Loucy (cell line): ENCODE measurements at regions not wholly inside any gene's neighbourhood (a gene's known extent, or its start where the extent isn't known, plus 50 kb on each side); places are given as distances from the start of the nearest gene placed in this dataset.

Source experiments
- H2AFZ ChIP-seq: fragments of 200-600 bp; sonication (generic); 2 replicates; pipeline ENCODE4 v1.6.0; 2016; ENCODE audit warnings: antibody characterized with exemption, mild to moderate bottlenecking, low read length, moderate library complexity
- H3F3A ChIP-seq: fragments of 200-600 bp; 2 replicates; pipeline ENCODE4 v1.6.0; 2016; ENCODE audit warnings: antibody characterized with exemption, low read depth, mild to moderate bottlenecking
- H3K27me3 ChIP-seq: fragments of 200-600 bp; sonication (generic); 2 replicates; pipeline ENCODE4 v1.6.1; 2014; ENCODE audit warnings: low read length, mild to moderate bottlenecking; ENCODE audit not compliant: insufficient read depth, poor library complexity, severe bottlenecking
- H3K36me3 ChIP-seq: fragments of 200-600 bp; sonication (generic); 2 replicates; pipeline ENCODE4 v1.6.1; 2016; ENCODE audit warnings: low read length; ENCODE audit not compliant: insufficient read depth
- H3K4me1 ChIP-seq: fragments of 200-600 bp; sonication (generic); 2 replicates; pipeline ENCODE4 v1.5.1; 2014; ENCODE audit warnings: low read length, mild to moderate bottlenecking; ENCODE audit not compliant: insufficient read depth, poor library complexity, severe bottlenecking
- H3K4me2 ChIP-seq: fragments of 200-600 bp; sonication (generic); 2 replicates; pipeline ENCODE4 v1.6.0; 2014; ENCODE audit warnings: antibody characterized with exemption, low read length, low read depth, mild to moderate bottlenecking; ENCODE audit not compliant: poor library complexity, severe bottlenecking
- H3K4me3 ChIP-seq: fragments of 200-600 bp; sonication (generic); 2 replicates; pipeline ENCODE4 v1.5.1; 2014; ENCODE audit warnings: low read length, mild to moderate bottlenecking, mixed read lengths; ENCODE audit not compliant: poor library complexity, severe bottlenecking
- H3K79me2 ChIP-seq: fragments of 200-600 bp; sonication (generic); 2 replicates; pipeline ENCODE4 v1.6.1; 2014; ENCODE audit warnings: low read length; ENCODE audit not compliant: insufficient read depth
- H3K9ac ChIP-seq: fragments of 200-600 bp; sonication (generic); 2 replicates; pipeline ENCODE4 v1.6.0; 2014; ENCODE audit warnings: mild to moderate bottlenecking, low read depth, low read length, moderate library complexity; ENCODE audit not compliant: poor library complexity, severe bottlenecking
- H3K9me2 ChIP-seq: fragments of 200-600 bp; sonication (generic); replicated peaks from 2 replicates; pipeline ENCODE4 v1.6.1; 2016; ENCODE audit warnings: low read depth, low read length, mixed read lengths
- H3K9me3 ChIP-seq: fragments of 200-600 bp; sonication (generic); 2 replicates; pipeline ENCODE4 v1.6.1; 2014; ENCODE audit warnings: mild to moderate bottlenecking, antibody characterized with exemption, low read length, low read depth; ENCODE audit not compliant: insufficient read depth
- H4K20me1 ChIP-seq: fragments of 200-600 bp; sonication (generic); 2 replicates; pipeline ENCODE4 v1.6.0; 2014; ENCODE audit warnings: antibody characterized with exemption, low read length, mild to moderate bottlenecking; ENCODE audit not compliant: insufficient read depth, poor library complexity, severe bottlenecking
- EZH2phosphoT487 ChIP-seq: fragments of 200-600 bp; IDR thresholded peaks from 2 replicates; pipeline ENCODE4 v1.6.1; 2018; ENCODE audit warnings: antibody characterized with exemption, mild to moderate bottlenecking, moderate library complexity, borderline replicate concordance
- TF ChIP-seq, protein P1 (sequence below): fragments of 200-600 bp; sonication (generic); conservative IDR thresholded peaks from 2 replicates; pipeline ENCODE4 v1.5.1; 2014; ENCODE audit warnings: mild to moderate bottlenecking, antibody characterized with exemption, low read length

GRCh38 chr2:239464166-239465016 lies 63.6 kb upstream of the HDAC4 start:
- no peaks in the 10 kb centered on the region for H3K79me2 ChIP-seq
- no peak overlapping the region for H3K4me2 ChIP-seq
- peaks cover 14% of the 10 kb centered on the region; the same call in 1 of the 2 replicates for H3K9me3 ChIP-seq
- H3F3A ChIP-seq = no peaks in the 10 kb centered on the region
- H2AFZ ChIP-seq = no peak overlapping the region
- H3K4me1 ChIP-seq = no peaks in the 10 kb centered on the region
- no peaks in the 10 kb centered on the region for H3K36me3 ChIP-seq
- no peaks in the 10 kb centered on the region for H3K27me3 ChIP-seq
- H3K9ac ChIP-seq = no peak overlapping the region
- no peaks in the 10 kb centered on the region for H4K20me1 ChIP-seq
- H3K9me2 ChIP-seq = no peaks in the 10 kb centered on the region
- TF ChIP-seq EZH2phosphoT487 = no peak
- TF ChIP-seq, protein P1, sequence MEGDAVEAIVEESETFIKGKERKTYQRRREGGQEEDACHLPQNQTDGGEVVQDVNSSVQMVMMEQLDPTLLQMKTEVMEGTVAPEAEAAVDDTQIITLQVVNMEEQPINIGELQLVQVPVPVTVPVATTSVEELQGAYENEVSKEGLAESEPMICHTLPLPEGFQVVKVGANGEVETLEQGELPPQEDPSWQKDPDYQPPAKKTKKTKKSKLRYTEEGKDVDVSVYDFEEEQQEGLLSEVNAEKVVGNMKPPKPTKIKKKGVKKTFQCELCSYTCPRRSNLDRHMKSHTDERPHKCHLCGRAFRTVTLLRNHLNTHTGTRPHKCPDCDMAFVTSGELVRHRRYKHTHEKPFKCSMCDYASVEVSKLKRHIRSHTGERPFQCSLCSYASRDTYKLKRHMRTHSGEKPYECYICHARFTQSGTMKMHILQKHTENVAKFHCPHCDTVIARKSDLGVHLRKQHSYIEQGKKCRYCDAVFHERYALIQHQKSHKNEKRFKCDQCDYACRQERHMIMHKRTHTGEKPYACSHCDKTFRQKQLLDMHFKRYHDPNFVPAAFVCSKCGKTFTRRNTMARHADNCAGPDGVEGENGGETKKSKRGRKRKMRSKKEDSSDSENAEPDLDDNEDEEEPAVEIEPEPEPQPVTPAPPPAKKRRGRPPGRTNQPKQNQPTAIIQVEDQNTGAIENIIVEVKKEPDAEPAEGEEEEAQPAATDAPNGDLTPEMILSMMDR = no peak
- no peak overlapping the region for H3K4me3 ChIP-seq

DNA sequence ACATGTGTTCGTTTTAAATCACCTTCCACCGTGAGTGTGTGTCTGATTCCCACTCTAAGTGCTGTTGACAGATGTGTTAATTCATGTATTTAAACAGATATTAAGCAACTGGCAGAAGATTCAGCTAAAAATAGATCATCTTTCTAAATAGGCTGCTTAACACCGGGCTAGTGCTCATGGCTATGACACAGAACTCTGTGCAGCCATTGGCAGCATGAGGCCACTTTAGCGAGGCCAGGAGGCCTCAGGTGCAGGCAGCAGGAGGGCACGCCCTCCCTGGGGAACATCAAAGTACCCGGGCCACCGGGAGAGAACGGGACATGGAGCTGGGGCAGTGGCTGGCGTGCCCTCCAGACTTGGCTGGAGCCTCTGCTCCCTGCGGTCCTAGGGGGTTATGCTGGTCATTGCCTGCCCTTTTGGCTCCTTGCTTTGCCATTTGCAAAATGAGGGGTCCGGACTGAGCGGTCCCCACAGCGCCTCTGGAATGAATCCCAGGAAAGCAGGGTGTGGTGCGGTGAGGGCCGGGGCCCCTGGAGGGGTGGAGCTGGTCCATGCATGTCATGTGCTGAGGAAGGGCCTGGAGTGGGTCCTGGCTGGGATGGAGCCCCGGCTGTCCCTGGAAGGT lies 62.8 kb upstream of the HDAC4 start:
- TF ChIP-seq, protein P1 = no peak
- TF ChIP-seq EZH2phosphoT487 = no peak
- H3K9me2 ChIP-seq = no peaks in the 10 kb centered on the region
- no peaks in the 10 kb centered on the region for H3K36me3 ChIP-seq
- H2AFZ ChIP-seq = no peak overlapping the region
- no peaks in the 10 kb centered on the region for H4K20me1 ChIP-seq
- H3K9ac ChIP-seq = no peak overlapping the region
- H3K79me2 ChIP-seq = no peaks in the 10 kb centered on the region
- H3K9me3 ChIP-seq = peaks cover 14% of the 10 kb centered on the region; the same call in 1 of the 2 replicates
- no peaks in the 10 kb centered on the region for H3K4me1 ChIP-seq
- no peaks in the 10 kb centered on the region for H3F3A ChIP-seq
- H3K4me3 ChIP-seq = no peak overlapping the region
- no peak overlapping the region for H3K4me2 ChIP-seq
- H3K27me3 ChIP-seq = no peaks in the 10 kb centered on the region

DNA sequence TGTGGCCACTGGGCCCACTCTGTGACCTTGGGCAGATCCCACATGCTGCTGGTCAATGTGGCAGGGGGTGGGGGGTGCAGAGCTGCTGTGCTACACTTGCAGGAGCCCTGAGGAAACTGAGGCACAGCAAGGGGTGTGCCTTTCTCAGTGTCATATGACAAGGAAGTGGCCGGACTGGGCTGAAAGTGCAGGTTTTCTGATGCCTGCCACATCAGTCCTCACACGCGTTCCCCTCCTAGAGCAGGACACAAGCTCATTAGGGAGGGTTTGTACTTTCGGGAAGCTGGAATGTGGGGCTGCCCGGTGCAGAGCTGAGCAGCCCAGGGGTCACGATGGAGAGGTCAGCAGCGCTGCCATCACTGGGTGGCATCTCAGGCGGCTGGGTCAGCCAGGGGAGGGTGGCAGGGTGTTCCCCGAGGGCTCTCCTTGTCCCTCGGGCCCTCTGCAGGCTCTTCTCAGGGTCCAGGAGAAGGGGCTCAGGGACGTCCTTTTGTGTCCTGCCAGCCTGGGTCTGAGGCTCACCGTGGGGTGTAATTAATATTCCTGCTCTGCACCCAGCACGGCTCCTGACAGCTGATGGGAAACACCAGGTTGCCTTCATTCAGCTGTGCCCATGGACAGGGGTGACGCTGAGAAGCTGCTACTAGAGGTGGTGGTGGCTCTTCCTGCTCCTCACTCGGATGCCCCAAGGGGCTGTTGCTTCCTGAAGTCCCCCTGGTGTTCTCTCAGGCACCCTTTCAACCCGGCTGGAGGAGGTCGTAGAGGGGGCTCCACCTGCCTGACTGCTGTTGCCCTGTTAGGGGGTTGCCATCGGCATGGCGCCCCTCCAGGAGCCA lies 62.1 kb upstream of the HDAC4 start:
- Histone ChIP-seq H4K20me1 (no peaks in the 10 kb centered on the region), H3F3A (no peaks in the 10 kb centered on the region), H3K4me2 (no peak overlapping the region), H3K27me3 (no peaks in the 10 kb centered on the region), H3K79me2 (no peaks in the 10 kb centered on the region), H2AFZ (no peak overlapping the region), H3K9me3 (peaks cover 10% of the 10 kb centered on the region; the same call in 1 of the 2 replicates), H3K36me3 (no peaks in the 10 kb centered on the region), H3K9ac (no peak overlapping the region), H3K9me2 (no peaks in the 10 kb centered on the region), H3K4me3 (no peak overlapping the region), H3K4me1 (no peaks in the 10 kb centered on the region)
- TF ChIP-seq EZH2phosphoT487 = no peak
- TF ChIP-seq, protein P1 = no peak
